ENCODE measurements at regions not wholly inside any gene's neighbourhood (a gene's known extent, or its start where the extent isn't known, plus 50 kb on each side); places are given as distances from the start of the nearest gene placed in this dataset.

DNA sequence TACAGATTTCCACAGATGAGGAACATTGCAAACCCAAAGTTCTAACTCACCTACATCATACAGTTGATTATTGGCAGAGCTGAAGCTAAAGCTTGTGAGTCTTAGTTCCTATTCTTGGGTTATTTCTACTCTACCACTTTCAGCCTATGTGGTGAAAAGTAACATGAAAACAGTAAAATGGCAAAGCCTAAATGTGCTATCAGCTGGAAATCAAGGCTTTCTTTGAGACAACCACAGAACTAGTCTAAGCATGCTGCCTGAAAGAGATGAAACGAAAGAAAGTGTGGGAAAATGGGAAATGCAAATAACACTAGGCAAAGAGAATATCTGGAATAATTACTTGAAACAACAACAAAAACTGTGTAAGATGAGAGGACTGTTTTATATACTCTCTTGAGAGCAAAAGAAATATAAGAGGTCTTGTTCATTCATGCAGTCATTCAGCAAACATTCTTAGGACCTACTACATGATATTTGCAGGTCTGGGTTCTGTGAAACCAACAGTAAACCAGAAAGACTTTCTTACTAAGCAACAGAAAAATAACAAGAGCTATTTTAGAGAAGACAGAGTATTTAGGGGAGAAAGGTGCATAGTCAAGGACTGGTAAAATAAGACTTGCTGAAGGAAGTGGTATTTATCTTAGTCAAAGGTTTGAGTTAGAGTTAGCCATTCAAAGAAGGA lies 437.1 kb downstream of the HTR7 start:
- no peak overlapping the region for H2BK15ac ChIP-seq (ENCODE audit: low read length)
- no peaks in the 10 kb centered on the region for H3K36me3 ChIP-seq (replicated peaks in 1 of 2; ENCODE audit: control insufficient read depth in 2 of 2, insufficient read depth in 2 of 2, low read length in 2 of 2)
- no peak overlapping the region for H4K91ac ChIP-seq (ENCODE audit: low read depth, low read length, poor library complexity)
- H2AFZ ChIP-seq (ENCODE audit: low read length): no peak overlapping the region
- no peak overlapping the region for H3K4ac ChIP-seq (ENCODE audit: low read length)
- no peaks in the 10 kb centered on the region for H3K9me3 ChIP-seq (replicated peaks in 1 of 2; ENCODE audit: control insufficient read depth in 2 of 2, insufficient read depth in 1 of 2, low read depth in 1 of 2, low read length in 2 of 2)
- no peak overlapping the region for H3K23ac ChIP-seq (ENCODE audit: low read depth, low read length, poor library complexity)
- H3K4me1 ChIP-seq (ENCODE audit: control insufficient read depth in 2 of 2, insufficient read depth in 1 of 2, low read depth in 1 of 2, low read length in 2 of 2): no peaks in the 10 kb centered on the region
- no peak for DNase-seq (ENCODE audit: low spot score)
- H3K4me3 ChIP-seq (ENCODE audit: low read length in 2 of 2): no peak overlapping the region
- no peak overlapping the region for H2BK120ac ChIP-seq (ENCODE audit: low read depth, low read length)
- no peak overlapping the region for H3K9ac ChIP-seq (ENCODE audit: low read depth, low read length, poor library complexity)
- no peak overlapping the region for H4K8ac ChIP-seq (ENCODE audit: low read depth, low read length)
- H3K27me3 ChIP-seq (ENCODE audit: control insufficient read depth in 3 of 3, insufficient read depth in 3 of 3, low read depth in 1 of 3, low read length in 3 of 3): no peaks in the 10 kb centered on the region
- H3K14ac ChIP-seq (ENCODE audit: low read length): no peak overlapping the region
- no peak overlapping the region for H2AK5ac ChIP-seq (ENCODE audit: low read depth, low read length)
- no peaks in the 10 kb centered on the region for H3K79me1 ChIP-seq (ENCODE audit: low read depth, low read length)
- H3K18ac ChIP-seq (ENCODE audit: low read length): no peak overlapping the region
- H3K4me2 ChIP-seq (ENCODE audit: insufficient read depth, low read length, poor library complexity, severe bottlenecking): no peak overlapping the region
- H2BK12ac ChIP-seq (ENCODE audit: low read length): no peak overlapping the region
- no CpG with 5 or more reads among the region's 1 CpG for WGBS, 2 donors (ENCODE audit: extremely low coverage in 2 of 2, insufficient read length in 2 of 2, insufficient replicate concordance in 1 of 2)
- no peak overlapping the region for H3K27ac ChIP-seq (replicated peaks; ENCODE audit: low read length)
- H2BK5ac ChIP-seq (ENCODE audit: low read length): no peak overlapping the region

DNA sequence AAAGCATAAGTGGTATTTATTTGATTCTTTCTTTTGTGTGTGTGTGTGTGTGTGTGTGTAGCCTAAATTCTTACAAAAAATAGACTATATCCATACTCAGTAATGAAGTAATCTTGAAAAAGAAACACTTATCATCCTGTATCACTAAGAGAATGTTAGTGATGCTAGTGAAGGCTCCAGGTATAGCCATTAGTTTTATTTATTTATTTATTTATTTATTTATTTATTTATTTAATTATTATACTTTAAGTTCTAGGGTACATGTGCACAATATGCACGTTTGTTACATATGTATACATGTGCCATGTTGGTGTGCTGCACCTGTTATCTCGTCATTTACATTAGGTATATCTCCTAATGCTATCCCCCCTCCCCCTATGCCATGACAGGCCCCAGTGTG lies 436.0 kb downstream of the HTR7 start:
- no peak overlapping the region for H2BK120ac ChIP-seq (ENCODE audit: low read depth, low read length)
- no CpG with 5 or more reads among the region's 2 CpGs for WGBS, 2 donors (ENCODE audit: extremely low coverage in 2 of 2, insufficient read length in 2 of 2, insufficient replicate concordance in 1 of 2)
- no peaks in the 10 kb centered on the region for H3K4me1 ChIP-seq (ENCODE audit: control insufficient read depth in 2 of 2, insufficient read depth in 1 of 2, low read depth in 1 of 2, low read length in 2 of 2)
- H3K4ac ChIP-seq (ENCODE audit: low read length): no peak overlapping the region
- H3K4me2 ChIP-seq (ENCODE audit: insufficient read depth, low read length, poor library complexity, severe bottlenecking): no peak overlapping the region
- no peak overlapping the region for H2AFZ ChIP-seq (ENCODE audit: low read length)
- H3K23ac ChIP-seq (ENCODE audit: low read depth, low read length, poor library complexity): no peak overlapping the region
- no peak overlapping the region for H2BK12ac ChIP-seq (ENCODE audit: low read length)
- H2AK5ac ChIP-seq (ENCODE audit: low read depth, low read length): no peak overlapping the region
- no peaks in the 10 kb centered on the region for H3K9me3 ChIP-seq (replicated peaks in 1 of 2; ENCODE audit: control insufficient read depth in 2 of 2, insufficient read depth in 1 of 2, low read depth in 1 of 2, low read length in 2 of 2)
- H2BK5ac ChIP-seq (ENCODE audit: low read length): no peak overlapping the region
- H3K36me3 ChIP-seq (replicated peaks in 1 of 2; ENCODE audit: control insufficient read depth in 2 of 2, insufficient read depth in 2 of 2, low read length in 2 of 2): no peaks in the 10 kb centered on the region
- no peak overlapping the region for H3K9ac ChIP-seq (ENCODE audit: low read depth, low read length, poor library complexity)
- H3K27me3 ChIP-seq (ENCODE audit: control insufficient read depth in 3 of 3, insufficient read depth in 3 of 3, low read depth in 1 of 3, low read length in 3 of 3): no peaks in the 10 kb centered on the region
- H4K8ac ChIP-seq (ENCODE audit: low read depth, low read length): no peak overlapping the region
- H3K27ac ChIP-seq (replicated peaks; ENCODE audit: low read length): no peak overlapping the region
- no peaks in the 10 kb centered on the region for H3K79me1 ChIP-seq (ENCODE audit: low read depth, low read length)
- no peak overlapping the region for H3K18ac ChIP-seq (ENCODE audit: low read length)
- H2BK15ac ChIP-seq (ENCODE audit: low read length): no peak overlapping the region
- DNase-seq (ENCODE audit: low spot score): no peak
- H3K14ac ChIP-seq (ENCODE audit: low read length): no peak overlapping the region
- H4K91ac ChIP-seq (ENCODE audit: low read depth, low read length, poor library complexity): no peak overlapping the region
- H3K4me3 ChIP-seq (ENCODE audit: low read length in 2 of 2): no peak overlapping the region

DNA sequence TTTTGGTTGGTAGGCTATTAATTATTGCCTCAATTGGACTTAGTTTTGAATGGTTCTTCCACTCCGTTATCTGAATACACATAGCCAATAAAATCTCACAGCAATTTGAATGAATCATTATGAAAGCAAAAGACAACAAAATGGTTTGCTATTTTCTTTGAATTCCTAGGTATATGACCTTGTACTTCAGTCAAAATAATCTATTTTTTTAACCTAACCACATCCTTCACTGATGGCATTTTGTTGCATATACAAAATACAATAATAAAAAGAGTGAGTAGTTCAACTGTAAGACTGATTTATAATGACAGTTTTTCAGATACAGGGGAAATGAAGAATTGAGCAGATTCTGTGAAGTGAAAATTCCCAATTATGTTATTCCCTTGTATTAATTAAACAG lies 433.1 kb downstream of the HTR7 start:
- Histone ChIP-seq H4K8ac (ENCODE audit: low read depth, low read length) (no peak overlapping the region), H2BK15ac (ENCODE audit: low read length) (no peak overlapping the region), H2BK12ac (ENCODE audit: low read length) (no peak overlapping the region), H3K36me3 (replicated peaks in 1 of 2; ENCODE audit: control insufficient read depth in 2 of 2, insufficient read depth in 2 of 2, low read length in 2 of 2) (no peaks in the 10 kb centered on the region), H3K79me1 (ENCODE audit: low read depth, low read length) (no peaks in the 10 kb centered on the region), H3K9ac (ENCODE audit: low read depth, low read length, poor library complexity) (no peak overlapping the region), H3K4me2 (ENCODE audit: insufficient read depth, low read length, poor library complexity, severe bottlenecking) (no peak overlapping the region), H2BK5ac (ENCODE audit: low read length) (no peak overlapping the region), H3K27ac (replicated peaks; ENCODE audit: low read length) (no peak overlapping the region), H3K4me3 (ENCODE audit: low read length in 2 of 2) (no peak overlapping the region), H3K27me3 (ENCODE audit: control insufficient read depth in 3 of 3, insufficient read depth in 3 of 3, low read depth in 1 of 3, low read length in 3 of 3) (no peaks in the 10 kb centered on the region), H3K4ac (ENCODE audit: low read length) (no peak overlapping the region), H3K9me3 (replicated peaks in 1 of 2; ENCODE audit: control insufficient read depth in 2 of 2, insufficient read depth in 1 of 2, low read depth in 1 of 2, low read length in 2 of 2) (no peaks in the 10 kb centered on the region), H2AK5ac (ENCODE audit: low read depth, low read length) (no peak overlapping the region), H3K18ac (ENCODE audit: low read length) (no peak overlapping the region), H2BK120ac (ENCODE audit: low read depth, low read length) (no peak overlapping the region), H3K23ac (ENCODE audit: low read depth, low read length, poor library complexity) (no peak overlapping the region), H4K91ac (ENCODE audit: low read depth, low read length, poor library complexity) (no peak overlapping the region), H3K14ac (ENCODE audit: low read length) (no peak overlapping the region), H2AFZ (ENCODE audit: low read length) (no peak overlapping the region), H3K4me1 (ENCODE audit: control insufficient read depth in 2 of 2, insufficient read depth in 1 of 2, low read depth in 1 of 2, low read length in 2 of 2) (no peaks in the 10 kb centered on the region)
- no CpG with 5 or more reads among the region's 1 CpG for WGBS, 2 donors (ENCODE audit: extremely low coverage in 2 of 2, insufficient read length in 2 of 2, insufficient replicate concordance in 1 of 2)
- no peak for DNase-seq (ENCODE audit: low spot score)

DNA sequence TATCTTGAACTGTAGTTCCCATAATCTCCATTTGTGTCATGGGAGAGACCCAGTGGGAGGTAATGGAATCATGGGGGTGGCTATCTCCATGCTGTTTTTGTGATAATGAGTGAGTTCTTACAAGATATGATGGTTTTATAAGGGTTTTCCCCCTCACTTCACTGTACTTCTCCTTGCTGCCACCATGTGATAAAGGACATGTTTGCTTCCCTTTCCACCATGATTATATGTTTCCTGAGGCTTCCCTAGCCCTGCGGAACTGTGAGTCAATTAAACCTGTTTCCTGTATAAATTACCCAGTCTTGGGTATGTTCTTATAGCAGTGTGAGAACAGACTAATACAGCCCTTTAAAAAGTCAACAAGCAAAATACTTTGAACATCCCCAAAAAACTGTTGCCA lies 427.7 kb downstream of the HTR7 start:
- H3K9ac ChIP-seq (ENCODE audit: low read depth, low read length, poor library complexity): no peak overlapping the region
- no peak for DNase-seq (ENCODE audit: low spot score)
- no peak overlapping the region for H3K4me2 ChIP-seq (ENCODE audit: insufficient read depth, low read length, poor library complexity, severe bottlenecking)
- no peak overlapping the region for H3K14ac ChIP-seq (ENCODE audit: low read length)
- no peak overlapping the region for H3K27ac ChIP-seq (replicated peaks; ENCODE audit: low read length)
- no peak overlapping the region for H2BK120ac ChIP-seq (ENCODE audit: low read depth, low read length)
- no peaks in the 10 kb centered on the region for H3K27me3 ChIP-seq (ENCODE audit: control insufficient read depth in 3 of 3, insufficient read depth in 3 of 3, low read depth in 1 of 3, low read length in 3 of 3)
- no peak overlapping the region for H2BK15ac ChIP-seq (ENCODE audit: low read length)
- H2BK5ac ChIP-seq (ENCODE audit: low read length): no peak overlapping the region
- no peak overlapping the region for H3K4ac ChIP-seq (ENCODE audit: low read length)
- no peaks in the 10 kb centered on the region for H3K9me3 ChIP-seq (replicated peaks in 1 of 2; ENCODE audit: control insufficient read depth in 2 of 2, insufficient read depth in 1 of 2, low read depth in 1 of 2, low read length in 2 of 2)
- H3K23ac ChIP-seq (ENCODE audit: low read depth, low read length, poor library complexity): no peak overlapping the region
- H3K79me1 ChIP-seq (ENCODE audit: low read depth, low read length): no peaks in the 10 kb centered on the region
- no peak overlapping the region for H2AFZ ChIP-seq (ENCODE audit: low read length)
- H3K4me3 ChIP-seq (ENCODE audit: low read length in 2 of 2): no peak overlapping the region
- no peak overlapping the region for H2BK12ac ChIP-seq (ENCODE audit: low read length)
- no CpG with 5 or more reads among the region's 1 CpG for WGBS, 2 donors (ENCODE audit: extremely low coverage in 2 of 2, insufficient read length in 2 of 2, insufficient replicate concordance in 1 of 2)
- no peaks in the 10 kb centered on the region for H3K4me1 ChIP-seq (ENCODE audit: control insufficient read depth in 2 of 2, insufficient read depth in 1 of 2, low read depth in 1 of 2, low read length in 2 of 2)
- H4K8ac ChIP-seq (ENCODE audit: low read depth, low read length): no peak overlapping the region
- no peak overlapping the region for H4K91ac ChIP-seq (ENCODE audit: low read depth, low read length, poor library complexity)
- H2AK5ac ChIP-seq (ENCODE audit: low read depth, low read length): no peak overlapping the region
- no peak overlapping the region for H3K18ac ChIP-seq (ENCODE audit: low read length)
- H3K36me3 ChIP-seq (replicated peaks in 1 of 2; ENCODE audit: control insufficient read depth in 2 of 2, insufficient read depth in 2 of 2, low read length in 2 of 2): no peaks in the 10 kb centered on the region

All from neuronal stem cell (in vitro differentiated cells).